ENCODE measurements at regions not wholly inside any gene's neighbourhood (a gene's known extent, or its start where the extent isn't known, plus 50 kb on each side); places are given as distances from the start of the nearest gene placed in this dataset.

DNA sequence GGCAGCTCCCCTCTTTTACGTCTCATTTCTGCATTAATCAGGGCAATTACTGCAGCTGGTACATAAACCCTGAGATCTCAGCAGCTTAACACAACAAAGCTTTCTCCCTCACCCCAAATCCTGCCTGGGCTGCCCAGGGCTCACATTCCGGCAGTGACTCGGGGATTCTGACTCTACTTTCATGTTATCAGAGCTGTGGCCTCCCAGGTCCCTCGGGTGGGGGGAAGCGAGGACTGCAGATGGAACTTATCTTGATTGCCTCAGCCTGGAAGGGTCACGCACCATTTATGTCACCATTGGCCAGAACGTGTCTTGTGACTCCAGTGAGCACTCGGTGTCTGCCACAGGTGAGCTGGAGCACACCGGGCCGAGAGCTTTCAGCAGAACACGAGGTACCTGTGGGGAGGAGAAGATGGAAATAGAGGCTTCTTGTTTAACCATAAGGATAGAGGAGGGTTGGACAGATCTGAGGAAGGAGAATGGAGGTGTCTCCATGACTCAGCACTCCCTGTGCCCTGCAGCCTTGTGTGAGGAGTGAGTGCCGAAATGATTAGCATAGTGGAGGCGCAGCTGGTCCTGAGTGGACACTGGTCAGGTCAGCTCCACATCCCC is 88.5 kb upstream of the EXOC2 start:
- TF ChIP-seq EZH2 (optimal IDR thresholded peaks at IDR 0.05; ENCODE audit: low read depth, low read length) (no peak), EZH2phosphoT487 (IDR thresholded peaks at IDR 0.05; ENCODE audit: low read length) (no peak)
- TF ChIP-seq, protein P1, sequence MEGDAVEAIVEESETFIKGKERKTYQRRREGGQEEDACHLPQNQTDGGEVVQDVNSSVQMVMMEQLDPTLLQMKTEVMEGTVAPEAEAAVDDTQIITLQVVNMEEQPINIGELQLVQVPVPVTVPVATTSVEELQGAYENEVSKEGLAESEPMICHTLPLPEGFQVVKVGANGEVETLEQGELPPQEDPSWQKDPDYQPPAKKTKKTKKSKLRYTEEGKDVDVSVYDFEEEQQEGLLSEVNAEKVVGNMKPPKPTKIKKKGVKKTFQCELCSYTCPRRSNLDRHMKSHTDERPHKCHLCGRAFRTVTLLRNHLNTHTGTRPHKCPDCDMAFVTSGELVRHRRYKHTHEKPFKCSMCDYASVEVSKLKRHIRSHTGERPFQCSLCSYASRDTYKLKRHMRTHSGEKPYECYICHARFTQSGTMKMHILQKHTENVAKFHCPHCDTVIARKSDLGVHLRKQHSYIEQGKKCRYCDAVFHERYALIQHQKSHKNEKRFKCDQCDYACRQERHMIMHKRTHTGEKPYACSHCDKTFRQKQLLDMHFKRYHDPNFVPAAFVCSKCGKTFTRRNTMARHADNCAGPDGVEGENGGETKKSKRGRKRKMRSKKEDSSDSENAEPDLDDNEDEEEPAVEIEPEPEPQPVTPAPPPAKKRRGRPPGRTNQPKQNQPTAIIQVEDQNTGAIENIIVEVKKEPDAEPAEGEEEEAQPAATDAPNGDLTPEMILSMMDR (IDR thresholded peaks at IDR 0.05; ENCODE audit: low read length), result no peak
- DNase-seq, result no peak
- H3K27ac ChIP-seq (ENCODE audit: low read length), result no peak overlapping the region
- H3K36me3 ChIP-seq (replicated peaks; ENCODE audit: insufficient read depth, low read length), result no peaks in the 10 kb centered on the region
- no peaks in the 10 kb centered on the region for H3K79me2 ChIP-seq (ENCODE audit: low read length)
- H2AFZ ChIP-seq (ENCODE audit: low read length), result no peak overlapping the region
- H3F3A ChIP-seq (ENCODE audit: insufficient read depth, low read length), result no peaks in the 10 kb centered on the region
- no peaks in the 10 kb centered on the region for H3K27me3 ChIP-seq (replicated peaks; ENCODE audit: insufficient read depth, low read length)
- no peaks in the 10 kb centered on the region for H3K9me3 ChIP-seq (replicated peaks; ENCODE audit: insufficient read depth, low read length)
- H3K4me2 ChIP-seq (ENCODE audit: low read depth, low read length), result no peak overlapping the region
- no peak overlapping the region for H3K4me3 ChIP-seq (ENCODE audit: low read length)
- no peaks in the 10 kb centered on the region for H3K9me2 ChIP-seq (replicated peaks; ENCODE audit: insufficient read depth, low read length)
- H3K4me1 ChIP-seq (ENCODE audit: low read length), result no peaks in the 10 kb centered on the region
- H4K20me1 ChIP-seq (ENCODE audit: insufficient read depth, low read length), result no peaks in the 10 kb centered on the region
- no peak overlapping the region for H3K9ac ChIP-seq (ENCODE audit: low read length)

DNA sequence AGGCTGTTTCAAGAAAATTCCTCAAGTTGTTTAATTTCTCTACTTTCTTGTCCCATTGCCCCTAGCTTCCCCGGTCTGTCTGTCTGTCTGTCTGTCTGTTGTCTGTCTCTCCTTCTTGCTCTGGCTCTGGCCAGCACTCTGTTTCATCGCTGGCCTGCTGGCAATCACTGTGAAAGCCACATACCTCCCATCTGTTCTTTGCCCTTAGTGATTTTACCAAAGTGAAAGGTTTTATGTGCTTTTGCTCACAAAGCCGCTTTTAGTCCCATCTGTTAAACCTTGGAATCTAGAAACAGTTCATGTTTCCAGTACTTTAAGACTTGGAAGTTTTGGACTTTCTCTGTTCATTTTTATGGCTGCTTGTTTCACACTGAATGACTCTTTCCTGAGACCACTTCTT is 87.8 kb upstream of the EXOC2 start:
- TF ChIP-seq, protein P1 (IDR thresholded peaks at IDR 0.05; ENCODE audit: low read length), result no peak
- TF ChIP-seq EZH2 (optimal IDR thresholded peaks at IDR 0.05; ENCODE audit: low read depth, low read length) (no peak), EZH2phosphoT487 (IDR thresholded peaks at IDR 0.05; ENCODE audit: low read length) (no peak)
- H3K9ac ChIP-seq (ENCODE audit: low read length), result no peak overlapping the region
- no peak overlapping the region for H3K4me2 ChIP-seq (ENCODE audit: low read depth, low read length)
- no peak for DNase-seq
- no peaks in the 10 kb centered on the region for H3K36me3 ChIP-seq (replicated peaks; ENCODE audit: insufficient read depth, low read length)
- no peaks in the 10 kb centered on the region for H4K20me1 ChIP-seq (ENCODE audit: insufficient read depth, low read length)
- no peaks in the 10 kb centered on the region for H3F3A ChIP-seq (ENCODE audit: insufficient read depth, low read length)
- H2AFZ ChIP-seq (ENCODE audit: low read length), result no peak overlapping the region
- H3K4me1 ChIP-seq (ENCODE audit: low read length), result no peaks in the 10 kb centered on the region
- no peaks in the 10 kb centered on the region for H3K27me3 ChIP-seq (replicated peaks; ENCODE audit: insufficient read depth, low read length)
- no peaks in the 10 kb centered on the region for H3K9me3 ChIP-seq (replicated peaks; ENCODE audit: insufficient read depth, low read length)
- no peak overlapping the region for H3K27ac ChIP-seq (ENCODE audit: low read length)
- no peaks in the 10 kb centered on the region for H3K9me2 ChIP-seq (replicated peaks; ENCODE audit: insufficient read depth, low read length)
- H3K79me2 ChIP-seq (ENCODE audit: low read length), result no peaks in the 10 kb centered on the region
- H3K4me3 ChIP-seq (ENCODE audit: low read length), result no peak overlapping the region

DNA sequence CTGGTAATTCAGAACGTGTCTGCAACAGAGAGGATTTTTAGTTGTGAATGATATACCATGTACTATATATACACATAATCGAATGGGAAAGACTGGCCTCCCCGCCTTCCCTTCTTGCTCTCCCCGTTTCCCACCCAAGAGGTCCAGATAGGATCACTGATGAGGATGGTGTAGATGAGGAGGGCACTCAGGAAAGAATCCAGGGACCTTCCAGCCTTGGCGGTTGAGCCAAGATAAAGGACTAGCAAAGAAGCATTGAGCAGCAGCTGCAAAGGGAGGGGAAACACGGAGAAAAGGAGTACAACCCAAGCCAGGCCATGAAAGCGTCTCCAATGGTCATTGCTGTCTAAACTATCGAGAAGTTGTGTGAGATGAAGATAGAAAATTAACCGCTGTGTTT is 84.0 kb upstream of the EXOC2 start:
- Histone ChIP-seq H3K9me3 (replicated peaks; ENCODE audit: insufficient read depth, low read length) (no peaks in the 10 kb centered on the region), H2AFZ (ENCODE audit: low read length) (no peak overlapping the region), H4K20me1 (ENCODE audit: insufficient read depth, low read length) (no peaks in the 10 kb centered on the region), H3K4me1 (ENCODE audit: low read length) (no peaks in the 10 kb centered on the region), H3K27ac (ENCODE audit: low read length) (no peak overlapping the region), H3K9ac (ENCODE audit: low read length) (no peak overlapping the region), H3K27me3 (replicated peaks; ENCODE audit: insufficient read depth, low read length) (no peaks in the 10 kb centered on the region), H3F3A (ENCODE audit: insufficient read depth, low read length) (no peaks in the 10 kb centered on the region), H3K9me2 (replicated peaks; ENCODE audit: insufficient read depth, low read length) (no peaks in the 10 kb centered on the region), H3K79me2 (ENCODE audit: low read length) (no peaks in the 10 kb centered on the region), H3K4me2 (ENCODE audit: low read depth, low read length) (no peak overlapping the region), H3K36me3 (replicated peaks; ENCODE audit: insufficient read depth, low read length) (no peaks in the 10 kb centered on the region), H3K4me3 (ENCODE audit: low read length) (no peak overlapping the region)
- TF ChIP-seq EZH2 (optimal IDR thresholded peaks at IDR 0.05; ENCODE audit: low read depth, low read length) (no peak), EZH2phosphoT487 (IDR thresholded peaks at IDR 0.05; ENCODE audit: low read length) (no peak)
- TF ChIP-seq, protein P1 (IDR thresholded peaks at IDR 0.05; ENCODE audit: low read length), result no peak
- DNase-seq, result no peak

Data from MM.1S (cell line).